Mucosa of descending colon (tissue), 3 donors: ENCODE measurements at regions not wholly inside any gene's neighbourhood (a gene's known extent, or its start where the extent isn't known, plus 50 kb on each side); places are given as distances from the start of the nearest gene placed in this dataset.

Source experiments
- ATAC-seq: fragments of 200-7000 bp; cut with Tn5 transposase; one replicate; pipeline ENCODE4 v1.9.1; 2020; ENCODE audit warnings: mild to moderate bottlenecking, moderate library complexity
- DNase-seq, 3 donors: peaks; one replicate each; pipeline ENCODE4 v3.0.0-alpha.2; 2020
- H3K36me3 ChIP-seq: fragments of 200-600 bp; one replicate; pipeline ENCODE4 v1.8.0; 2021; ENCODE audit warnings: low read depth, mild to moderate bottlenecking
- H3K4me1 ChIP-seq: fragments of 200-600 bp; one replicate; pipeline ENCODE4 v1.8.0; 2021; ENCODE audit warnings: low read depth, mild to moderate bottlenecking
- H3K4me3 ChIP-seq: fragments of 200-600 bp; one replicate; pipeline ENCODE4 v1.8.0; 2021; ENCODE audit warnings: mild to moderate bottlenecking
- H3K9me3 ChIP-seq: fragments of 200-600 bp; one replicate; pipeline ENCODE4 v1.8.0; 2021; ENCODE audit warnings: mild to moderate bottlenecking
- CTCF ChIP-seq: fragments of 200-600 bp; IDR thresholded peaks from one replicate; pipeline ENCODE4 v1.8.0; 2022; ENCODE audit warnings: antibody characterized with exemption, mild to moderate bottlenecking
- intact Hi-C, 2 donors: fragments of 100-400 bp; cut with DNase I in 1 of 2; cut with micrococcal nuclease in 1 of 2; formaldehyde crosslinking; loops; one replicate each; pipeline versions ENCODE4 v1.11.0 to v1.11.1; 2022; cut with DNase I, micrococcal nuclease
- donor health status: DM: no; HTN: no; CAD: no; lungs with moderate emphysema.
- donor health status: DM: no; HTN: no; CAD: no.
- donor health status: DM: no; HTN: yes; CAD: no.

GRCh38 chr1:165052936-165053335, 303.6 kb downstream of the LMX1A start:
- intact Hi-C loops = no loop called here
- no peak for TF ChIP-seq CTCF
- DNase-seq (no peak), ATAC-seq (no peak)
- no peaks in the 10 kb centered on the region for H3K4me1 ChIP-seq
- no peak overlapping the region for H3K4me3 ChIP-seq
- no peaks in the 10 kb centered on the region for H3K9me3 ChIP-seq
- H3K36me3 ChIP-seq = no peaks in the 10 kb centered on the region

- DNase-seq = no peak
- intact Hi-C loops = no loop called here
- Histone ChIP-seq H3K36me3 (no peaks in the 10 kb centered on the region), H3K9me3 (no peaks in the 10 kb centered on the region), H3K4me3 (no peak overlapping the region), H3K4me1 (no peaks in the 10 kb centered on the region)
- TF ChIP-seq CTCF = no peak
- no peak for ATAC-seq
Observed at GRCh38 chr1:165052431-165052830, 304.1 kb downstream of the LMX1A start.

GRCh38 chr1:165050246-165050645, 306.3 kb downstream of the LMX1A start:
- Histone ChIP-seq H3K4me1 (no peaks in the 10 kb centered on the region), H3K4me3 (no peak overlapping the region), H3K36me3 (no peaks in the 10 kb centered on the region), H3K9me3 (no peaks in the 10 kb centered on the region)
- no peak for TF ChIP-seq CTCF
- ATAC-seq (peak; percentile 45), DNase-seq (peak in 1 of 3 donors; percentile 10)
- intact Hi-C loops = no loop called here

GRCh38 chr1:165047994-165048393, 308.5 kb downstream of the LMX1A start:
- no peak for ATAC-seq
- no peak for DNase-seq
- intact Hi-C loops = no loop called here
- H3K4me3 ChIP-seq = no peak overlapping the region
- H3K36me3 ChIP-seq = no peaks in the 10 kb centered on the region
- H3K9me3 ChIP-seq = no peaks in the 10 kb centered on the region
- TF ChIP-seq CTCF = no peak
- no peaks in the 10 kb centered on the region for H3K4me1 ChIP-seq

GRCh38 chr1:165045902-165046301, 310.6 kb downstream of the LMX1A start:
- Histone ChIP-seq H3K4me1 (no peaks in the 10 kb centered on the region), H3K9me3 (no peaks in the 10 kb centered on the region), H3K4me3 (no peak overlapping the region), H3K36me3 (no peaks in the 10 kb centered on the region)
- DNase-seq (no peak), ATAC-seq (no peak)
- TF ChIP-seq CTCF = no peak
- intact Hi-C loops = no loop called here

- Histone ChIP-seq H3K36me3 (no peaks in the 10 kb centered on the region), H3K4me3 (no peak overlapping the region), H3K9me3 (no peaks in the 10 kb centered on the region), H3K4me1 (no peaks in the 10 kb centered on the region)
- ATAC-seq = no peak
- intact Hi-C loops = no loop called here
- no peak for TF ChIP-seq CTCF
- DNase-seq = no peak
Observed at GRCh38 chr1:165040641-165041040, 315.9 kb downstream of the LMX1A start.
